HG02870 (cell line): ENCODE measurements at regions not wholly inside any gene's neighbourhood (a gene's known extent, or its start where the extent isn't known, plus 50 kb on each side); places are given as distances from the start of the nearest gene placed in this dataset.
"Not testable (repeated sequence)": the region's sequence is repeated elsewhere in the genome, so short reads cannot be mapped to it uniquely, and the experiment has no call there.

ENCODE experiments used
- ATAC-seq: cut with Tn5 transposase; IDR thresholded peaks from one replicate; pipeline ENCODE4 v1.9.1; 2021; ENCODE audit warnings: mild to moderate bottlenecking, moderate library complexity; ENCODE audit not compliant: unreplicated experiment

DNA sequence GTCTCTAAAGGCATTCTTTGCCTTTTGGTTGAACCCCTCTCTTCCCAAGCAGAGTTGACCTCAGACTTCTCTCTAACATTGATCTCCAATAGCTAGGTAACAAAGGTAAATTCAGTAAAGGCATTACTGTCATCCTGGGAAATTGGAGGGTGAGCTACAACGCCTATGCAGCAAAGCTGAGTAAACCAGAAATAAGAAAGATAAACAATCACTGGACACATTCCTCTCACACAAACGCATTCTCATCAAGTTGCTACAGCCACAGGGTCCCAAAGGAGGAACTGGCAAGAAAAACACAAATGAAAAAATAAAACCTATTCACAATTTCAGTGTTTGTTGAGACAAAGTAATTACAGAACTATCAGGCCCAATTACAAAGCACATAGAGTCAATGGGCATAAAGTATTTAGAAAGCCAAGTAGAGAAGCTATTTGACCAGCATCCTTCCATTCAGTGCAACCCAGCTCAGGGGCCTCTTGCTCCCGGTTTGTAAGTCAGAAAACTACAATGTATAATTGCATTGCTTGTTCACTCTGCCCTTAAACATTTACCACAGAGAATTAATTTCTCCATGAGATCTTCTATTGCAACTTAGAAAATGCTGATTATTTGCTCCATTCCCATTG is 967.7 kb downstream of the PCDH7 start:
- no peak for ATAC-seq

GRCh38 chr4:31692399-31692940 is 972.3 kb downstream of the PCDH7 start:
- no peak for ATAC-seq

DNA sequence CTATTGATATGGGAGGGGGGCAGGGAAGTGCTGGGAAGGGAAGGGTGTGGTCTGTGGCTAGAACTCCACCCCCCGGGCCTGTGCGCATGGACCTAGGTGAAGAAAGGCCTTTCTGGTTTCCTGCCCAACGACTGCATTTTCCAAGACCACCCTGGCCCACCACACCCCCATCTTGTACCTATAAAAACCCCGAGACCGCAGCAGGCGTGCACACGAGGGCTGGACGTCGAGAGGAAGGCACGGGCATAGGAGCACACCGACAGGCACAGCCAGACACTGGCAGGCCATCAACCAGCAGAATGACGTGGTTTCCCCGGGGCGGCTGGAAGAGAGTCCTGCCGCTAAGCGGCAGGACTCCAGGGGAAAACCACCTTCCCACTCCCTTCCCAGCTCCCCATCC is 981.1 kb downstream of the PCDH7 start:
- ATAC-seq, result no peak

GRCh38 chr4:31702326-31702725 is 982.2 kb downstream of the PCDH7 start:
- no peak for ATAC-seq

DNA sequence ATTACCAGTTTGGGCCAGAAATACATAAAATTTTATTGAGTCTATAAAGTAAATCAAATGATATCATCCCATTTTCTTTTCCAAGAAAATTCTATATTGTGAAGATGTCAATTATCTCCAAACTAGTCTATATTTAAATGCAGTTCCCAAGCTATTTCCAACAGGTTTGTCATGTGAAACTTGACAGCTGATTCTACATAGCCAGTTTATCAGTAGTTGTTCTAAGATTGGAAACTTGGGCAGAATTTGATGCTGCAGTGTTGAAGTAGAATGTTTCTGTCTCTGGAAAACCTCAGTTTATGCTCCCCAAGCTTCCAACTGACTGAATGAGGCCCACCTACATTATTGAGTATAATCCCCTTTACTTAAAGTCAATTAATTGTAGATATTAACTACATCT is 994.1 kb downstream of the PCDH7 start:
- ATAC-seq, result no peak

DNA sequence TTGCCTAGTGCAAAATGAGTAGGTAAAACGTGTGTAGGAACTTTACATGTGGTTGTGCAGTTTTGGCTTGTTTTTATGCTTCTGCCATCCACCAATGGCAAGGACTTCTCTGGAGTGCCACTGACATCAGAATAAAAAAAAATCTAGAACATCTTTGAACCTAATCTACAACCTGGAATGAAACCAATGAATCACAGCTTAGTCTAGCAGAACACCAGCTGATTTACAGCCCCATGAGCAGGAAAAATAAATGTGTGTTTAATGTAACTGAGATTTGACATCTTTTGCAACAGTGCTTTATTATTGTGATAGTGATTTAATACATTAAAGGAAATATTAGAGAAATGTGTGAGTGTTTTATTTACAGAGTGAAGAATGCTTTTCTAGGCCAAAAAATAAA is 995.1 kb downstream of the PCDH7 start:
- ATAC-seq, result no peak

DNA sequence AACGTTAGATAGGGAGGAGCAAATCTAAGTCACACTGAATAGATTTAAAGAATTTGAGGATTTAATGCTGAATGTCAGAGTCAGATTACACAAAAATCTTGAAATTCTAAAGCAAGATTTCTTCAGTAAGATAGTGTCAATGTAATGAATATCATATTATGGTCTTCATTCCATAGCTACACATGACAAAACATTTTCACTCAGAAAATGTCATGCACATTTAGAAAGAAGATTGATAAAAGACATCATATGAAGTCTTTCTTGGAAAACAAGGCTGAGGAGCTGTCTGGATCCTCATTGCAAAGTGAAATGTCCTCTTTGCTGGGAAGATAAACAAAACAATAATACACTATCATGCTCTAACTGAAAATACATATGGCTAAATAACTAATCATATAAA is 1006.9 kb downstream of the PCDH7 start:
- no peak for ATAC-seq

DNA sequence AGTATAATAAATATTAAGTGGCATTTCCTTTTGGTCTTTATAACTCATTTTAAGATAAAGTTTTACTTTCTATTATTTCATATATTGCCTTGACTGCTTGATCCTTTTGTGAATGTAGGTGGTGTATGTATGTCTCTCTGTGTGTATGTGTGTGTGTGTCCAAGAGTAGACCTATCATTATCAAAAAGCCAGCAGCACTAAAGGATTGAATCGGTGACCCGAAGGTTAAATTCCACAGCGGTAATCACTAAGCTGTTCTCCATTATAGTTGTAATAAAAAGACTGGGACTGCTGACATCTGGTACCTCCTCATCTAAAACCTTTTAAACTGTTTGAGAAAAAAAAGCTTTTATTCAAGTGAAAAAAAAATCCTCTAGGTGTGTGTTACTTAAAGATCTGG is 1014.8 kb downstream of the PCDH7 start:
- ATAC-seq, result no peak

GRCh38 chr4:31737419-31737818 is 1017.2 kb downstream of the PCDH7 start:
- peak; percentile 71 for ATAC-seq

GRCh38 chr4:31741326-31741725 is 1021.2 kb downstream of the PCDH7 start:
- no peak for ATAC-seq

DNA sequence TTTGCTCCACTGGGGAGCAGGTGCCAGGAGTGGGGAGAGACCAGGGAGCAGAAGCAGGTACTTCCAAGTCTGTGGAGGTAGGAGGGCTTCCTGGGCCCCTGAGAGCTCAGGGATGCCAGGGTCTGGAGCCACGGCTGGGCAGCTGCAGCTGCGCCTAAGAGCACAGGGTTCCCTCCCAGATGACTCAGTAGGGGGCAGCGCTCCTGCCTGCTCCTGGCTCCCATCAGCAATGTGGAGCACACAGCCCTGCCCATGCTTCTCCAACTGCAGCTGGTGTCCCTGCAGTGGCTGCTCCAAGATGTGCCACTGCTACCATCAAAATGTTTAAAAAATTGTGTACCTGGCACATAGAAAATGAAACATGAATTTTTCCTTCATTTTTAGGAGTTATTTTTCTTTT is 1028.2 kb downstream of the PCDH7 start:
- no peak for ATAC-seq

DNA sequence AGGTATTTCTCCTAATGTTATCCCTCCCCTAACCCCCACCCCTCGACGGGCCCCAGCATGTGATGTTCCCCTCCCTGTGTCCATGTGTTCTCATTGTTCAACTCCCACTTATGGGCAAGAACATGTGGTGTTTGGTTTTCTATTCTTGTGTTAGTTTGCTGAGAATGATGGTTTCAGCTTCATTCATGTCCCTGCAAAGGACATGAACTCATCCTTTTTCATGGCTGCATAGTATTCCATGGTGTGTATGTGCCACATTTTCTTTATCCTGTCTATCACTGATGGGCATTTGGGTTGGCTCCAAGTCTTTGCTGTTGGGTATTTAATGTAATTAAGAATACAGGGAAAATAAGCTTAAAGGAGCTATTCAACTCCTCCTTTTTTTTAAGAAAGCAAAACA is 1030.4 kb downstream of the PCDH7 start:
- not testable (repeated sequence) for ATAC-seq

DNA sequence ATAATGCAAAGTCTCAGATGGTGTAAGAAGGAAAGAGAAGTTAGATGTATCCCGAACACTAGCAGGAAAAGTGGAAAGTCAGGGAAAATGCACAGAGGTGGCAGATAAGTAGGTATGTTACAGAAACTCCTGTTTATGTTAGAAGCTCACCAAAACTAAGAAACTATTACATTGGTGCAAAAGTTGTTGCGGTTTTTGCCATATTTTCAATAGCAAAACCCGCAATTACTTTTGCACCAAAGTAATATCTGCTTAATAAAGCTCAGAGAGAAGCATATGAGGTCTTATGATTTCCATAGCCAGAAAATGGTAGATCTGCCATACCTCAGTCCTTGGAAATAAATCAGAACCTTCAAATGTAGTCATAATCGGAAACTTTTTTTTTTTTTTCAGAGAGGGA is 1035.6 kb downstream of the PCDH7 start:
- no peak for ATAC-seq

DNA sequence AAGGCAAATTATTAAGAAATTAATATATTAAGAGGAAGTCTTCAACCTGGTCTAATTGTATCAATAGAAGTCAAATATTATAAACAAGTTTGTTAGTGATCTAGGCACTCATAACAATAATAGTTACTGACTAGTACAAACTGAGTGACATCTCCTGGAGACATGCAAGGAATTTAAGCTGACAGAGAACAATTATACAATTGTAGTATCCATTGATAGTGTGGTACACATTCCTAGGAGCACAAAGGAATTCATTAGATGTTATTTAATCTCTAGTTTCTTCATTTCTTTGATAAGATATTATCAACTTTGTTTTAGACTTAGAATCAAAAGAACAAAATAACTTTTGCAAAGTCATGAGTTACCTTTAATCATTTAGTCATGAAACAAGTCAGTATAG is 1048.6 kb downstream of the PCDH7 start:
- no peak for ATAC-seq

- no peak for ATAC-seq
Measured at GRCh38 chr4:31783311-31783710, 1063.1 kb downstream of the PCDH7 start.

DNA sequence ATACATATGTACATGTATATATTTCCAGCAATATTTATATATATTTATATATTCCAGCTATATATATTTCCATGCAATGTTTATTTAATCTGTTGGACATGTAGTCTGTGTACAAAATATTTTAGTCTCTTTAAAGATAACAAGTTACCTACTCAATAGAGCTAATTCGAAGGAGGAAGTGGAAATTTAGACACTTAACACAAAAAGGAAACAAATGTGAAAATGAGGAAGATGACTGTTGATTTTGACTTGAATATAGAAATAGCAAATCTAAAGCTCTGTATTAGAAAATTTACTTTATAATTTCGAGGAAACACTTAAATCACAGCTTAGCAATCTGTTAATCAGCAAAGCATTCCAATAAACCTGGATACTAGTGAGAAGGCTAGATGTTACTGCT is 1064.4 kb downstream of the PCDH7 start:
- ATAC-seq, result no peak

GRCh38 chr4:31787701-31788100 is 1067.5 kb downstream of the PCDH7 start:
- no peak for ATAC-seq

DNA sequence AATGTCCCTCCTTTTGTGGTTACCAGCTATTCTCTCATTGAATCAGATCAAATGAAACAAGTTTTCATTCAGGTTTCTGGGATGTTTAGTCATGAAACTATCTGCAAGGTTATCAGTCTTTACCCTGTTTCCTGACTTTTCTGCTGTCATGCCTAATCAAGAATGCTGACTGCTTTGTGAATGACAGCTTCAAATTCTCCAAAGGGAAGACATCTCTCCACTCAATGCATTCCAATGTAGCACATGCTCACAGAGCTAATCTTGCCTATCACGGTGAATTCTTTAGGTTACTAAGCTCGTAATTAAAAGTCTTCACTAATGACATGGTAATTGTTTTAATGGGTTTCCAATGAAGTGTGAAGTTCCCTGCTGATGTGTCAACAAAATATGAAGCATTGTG is 1068.5 kb downstream of the PCDH7 start:
- no peak for ATAC-seq

DNA sequence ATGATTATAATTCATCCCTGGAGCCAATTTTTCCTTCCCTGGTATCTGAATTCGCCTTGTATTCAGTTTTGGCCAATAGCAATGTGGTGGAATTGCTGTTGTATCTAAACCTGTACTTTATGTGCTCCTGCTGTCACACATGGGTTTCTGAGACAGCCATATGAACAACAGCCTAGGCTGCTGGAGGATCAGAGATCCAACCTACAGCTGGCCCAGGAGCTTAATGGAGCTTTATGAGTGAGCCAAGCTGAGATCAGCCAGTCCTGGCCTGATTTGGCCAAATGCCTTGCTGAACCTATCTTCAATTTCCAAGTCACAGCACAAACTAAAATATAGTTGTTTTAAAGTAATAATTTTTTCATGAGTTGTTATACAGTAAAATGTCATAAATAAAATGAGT is 1071.5 kb downstream of the PCDH7 start:
- ATAC-seq, result no peak

DNA sequence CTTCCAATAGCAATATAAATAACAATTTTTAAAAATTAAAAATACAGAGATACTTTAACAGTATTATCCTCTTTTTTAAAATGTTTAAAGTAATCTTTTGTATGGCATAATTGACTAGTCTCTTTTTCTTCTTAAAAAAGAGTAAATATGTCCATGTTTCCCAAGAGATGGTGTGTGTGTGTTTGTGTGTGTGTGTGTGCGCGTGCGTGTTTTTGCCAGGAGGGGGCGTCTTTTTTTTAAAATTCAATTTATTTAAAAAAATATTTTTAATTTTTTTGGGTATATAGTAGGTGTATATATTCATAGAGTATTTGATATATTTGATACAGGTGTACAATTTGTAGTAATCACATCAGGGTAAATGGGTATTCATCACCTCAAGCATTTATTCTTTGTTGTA is 1073.7 kb downstream of the PCDH7 start:
- no peak for ATAC-seq

GRCh38 chr4:31797052-31797451 is 1076.9 kb downstream of the PCDH7 start:
- ATAC-seq, result not testable (repeated sequence)

DNA sequence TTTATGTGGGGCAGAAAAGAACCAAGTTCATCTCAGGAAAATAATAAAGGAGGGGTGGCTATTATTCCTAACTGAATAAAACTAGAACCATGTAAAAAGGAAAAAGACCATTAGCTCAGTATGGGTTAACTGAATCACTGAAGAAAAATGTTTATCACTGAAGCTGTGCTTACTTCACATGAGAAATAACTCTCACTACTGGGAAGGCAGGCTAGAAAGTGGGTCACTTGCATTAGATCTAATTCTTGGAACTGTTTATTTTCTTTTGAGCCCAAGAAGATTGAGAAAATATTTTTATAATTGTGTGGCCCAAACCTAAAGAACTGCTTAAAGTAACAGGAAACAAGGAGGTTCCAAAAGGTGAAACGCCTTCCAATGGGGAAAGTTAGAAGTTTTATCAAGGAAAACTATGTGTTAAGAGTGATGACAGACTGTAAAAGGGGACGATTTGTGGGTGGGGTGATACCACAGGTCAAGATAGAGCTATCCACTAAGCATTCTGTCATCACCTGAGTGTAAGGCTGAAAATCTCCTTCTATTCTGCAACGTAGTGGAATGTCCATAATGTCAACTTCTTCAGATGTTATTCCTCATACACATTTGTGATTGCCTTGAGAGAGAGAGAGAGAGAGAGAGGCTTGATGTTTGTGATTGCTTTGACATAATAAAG is 1083.5 kb downstream of the PCDH7 start:
- ATAC-seq, result no peak

GRCh38 chr4:31807036-31807435 is 1086.9 kb downstream of the PCDH7 start:
- no peak for ATAC-seq
